Stimulated activated CD4-positive, alpha-beta T cell treated with anti-CD3 and anti-CD28 coated beads, Interleukin-15, amount 100 ng/mL, for 1 hour (primary cell): ENCODE measurements at regions not wholly inside any gene's neighbourhood (a gene's known extent, or its start where the extent isn't known, plus 50 kb on each side); places are given as distances from the start of the nearest gene placed in this dataset.
A peak's percentile ranks its signal among the peaks of the same experiment; 100 is the strongest.

Experiments
- DNase-seq, 2 donors: peaks; one replicate each; pipeline ENCODE4 v3.0.0-alpha.2; 2020; ENCODE audit warnings: low read depth in 1 of 2, low spot score in 1 of 2

DNA sequence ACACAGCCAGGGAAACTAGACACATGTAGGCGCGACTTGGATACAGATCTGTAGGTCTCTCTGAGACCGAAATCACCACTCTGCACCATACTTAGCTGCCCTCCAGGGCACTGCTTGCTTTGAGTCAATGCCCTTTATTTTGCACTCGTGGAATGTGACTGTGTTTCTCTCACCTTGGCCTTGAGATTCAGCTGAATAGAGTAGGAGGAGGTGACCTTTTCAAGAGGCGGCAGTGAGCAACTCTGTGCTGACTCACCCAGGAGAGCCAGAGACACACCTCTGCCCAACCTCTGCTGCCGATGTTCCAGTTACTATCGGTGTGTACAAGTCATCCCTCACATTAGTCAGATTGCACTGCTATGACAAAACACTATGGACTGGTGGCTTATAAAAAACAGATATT, 583.4 kb downstream of the VRK1 start:
- peak in 1 of 2 donors; percentile 46 for DNase-seq

DNA sequence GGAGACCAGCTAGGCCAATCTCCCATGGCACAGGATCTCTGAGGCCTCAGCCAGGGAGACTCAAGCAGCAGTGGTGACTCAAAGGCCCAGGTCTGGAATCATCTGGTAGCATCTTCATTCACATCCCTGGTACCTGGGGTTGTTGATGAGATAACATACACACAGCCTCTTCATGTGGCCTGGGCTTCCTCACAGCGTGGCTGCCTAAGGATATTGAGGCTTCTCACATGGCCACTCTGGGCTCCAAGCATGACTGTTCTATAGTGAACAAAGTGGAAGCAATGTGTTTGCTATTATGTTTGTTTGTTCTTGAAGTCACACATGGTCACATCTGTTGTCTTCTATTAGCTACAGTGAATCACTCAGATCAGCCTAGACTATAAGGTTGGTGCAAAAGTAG, 584.1 kb downstream of the VRK1 start:
- DNase-seq, result no peak

DNA sequence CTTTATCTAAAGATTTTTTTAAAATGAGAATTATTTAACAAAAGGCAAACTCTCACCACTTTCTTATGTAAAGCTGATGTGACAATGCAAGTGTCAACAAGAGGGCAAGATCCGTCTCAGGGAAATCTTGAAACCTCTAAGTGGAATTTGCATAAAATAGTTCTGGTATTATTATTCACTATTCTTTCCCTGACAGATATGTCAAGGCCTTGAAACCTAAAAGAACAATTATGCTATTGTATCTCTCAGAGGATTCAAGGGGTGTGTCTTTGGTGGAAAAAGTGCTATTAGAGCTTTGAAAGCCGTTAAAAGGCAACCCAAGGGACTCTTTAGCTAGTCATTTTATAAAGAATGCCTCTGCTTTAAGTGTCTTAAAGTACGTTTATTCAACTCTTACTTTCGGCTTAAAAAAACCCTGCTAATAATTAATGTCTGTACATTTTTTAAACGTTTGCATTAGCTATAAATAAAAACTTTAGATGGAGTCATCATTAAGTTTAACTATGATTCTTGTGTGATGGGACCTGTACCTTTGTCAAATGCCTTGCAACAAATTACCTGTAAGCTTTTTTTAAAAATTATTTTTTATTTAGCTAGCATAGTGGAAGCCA, 585.5 kb downstream of the VRK1 start:
- no peak for DNase-seq

GRCh38 chr14:97385727-97386126, 588.5 kb downstream of the VRK1 start:
- DNase-seq, result no peak

GRCh38 chr14:97387252-97387874, 590.2 kb downstream of the VRK1 start:
- no peak for DNase-seq

- no peak for DNase-seq
These were observed 591.2 kb downstream of the VRK1 start for GRCh38 chr14:97388408-97388807.

DNA sequence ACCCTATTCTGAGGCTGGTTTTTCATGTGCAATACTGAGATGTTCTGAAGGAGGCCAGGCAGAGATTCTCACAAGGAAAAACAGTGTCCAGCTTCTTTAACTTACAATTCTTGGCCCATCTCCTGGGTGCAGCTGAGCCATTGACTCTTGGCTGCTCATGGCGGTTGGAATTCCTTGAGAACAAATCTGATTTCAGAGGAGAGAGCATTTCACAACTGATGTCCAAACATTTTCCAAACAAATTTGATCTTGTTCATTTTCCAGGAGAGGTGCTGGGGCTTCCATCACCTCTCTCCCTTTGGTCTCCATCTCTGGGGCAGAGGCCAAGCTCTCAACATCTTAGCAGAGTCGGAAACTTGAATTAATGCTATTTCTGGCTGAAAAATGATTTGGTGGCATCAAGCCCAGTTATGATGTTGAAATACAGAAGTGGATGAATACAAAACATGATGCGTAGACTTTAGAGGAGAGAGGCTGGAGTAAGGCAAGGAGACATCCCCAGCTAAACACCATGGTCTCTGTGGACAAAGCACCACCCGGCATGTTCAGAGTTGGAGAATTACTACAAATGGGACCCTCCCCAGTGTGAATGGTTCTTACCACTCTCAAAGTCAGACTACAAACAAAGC, 593.0 kb downstream of the VRK1 start:
- DNase-seq, result no peak

DNA sequence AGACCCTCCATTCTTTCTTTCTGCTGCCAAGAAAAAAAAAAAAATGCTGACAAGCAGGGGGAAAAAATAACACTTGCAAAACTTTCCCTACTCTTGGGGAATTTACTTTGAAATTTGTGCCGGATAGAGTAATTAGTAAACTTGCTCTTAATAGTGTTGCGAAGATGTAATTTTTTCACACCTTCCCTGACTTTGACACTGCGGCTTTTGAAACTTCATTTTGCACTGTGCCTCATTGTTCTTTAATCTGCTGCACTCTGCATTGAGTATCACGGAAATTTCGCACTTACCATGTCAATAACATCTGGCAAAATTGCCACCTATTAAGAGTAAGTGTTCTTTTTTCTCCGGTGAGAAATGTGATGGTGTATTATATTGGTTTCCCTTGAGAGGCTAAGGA, 596.1 kb downstream of the VRK1 start:
- no peak for DNase-seq

- no peak for DNase-seq
These were observed 597.9 kb downstream of the VRK1 start for GRCh38 chr14:97395068-97395467.

- no peak for DNase-seq
These were observed 604.5 kb downstream of the VRK1 start for GRCh38 chr14:97401714-97402113.

GRCh38 chr14:97402279-97402678, 605.1 kb downstream of the VRK1 start:
- DNase-seq, result no peak

DNA sequence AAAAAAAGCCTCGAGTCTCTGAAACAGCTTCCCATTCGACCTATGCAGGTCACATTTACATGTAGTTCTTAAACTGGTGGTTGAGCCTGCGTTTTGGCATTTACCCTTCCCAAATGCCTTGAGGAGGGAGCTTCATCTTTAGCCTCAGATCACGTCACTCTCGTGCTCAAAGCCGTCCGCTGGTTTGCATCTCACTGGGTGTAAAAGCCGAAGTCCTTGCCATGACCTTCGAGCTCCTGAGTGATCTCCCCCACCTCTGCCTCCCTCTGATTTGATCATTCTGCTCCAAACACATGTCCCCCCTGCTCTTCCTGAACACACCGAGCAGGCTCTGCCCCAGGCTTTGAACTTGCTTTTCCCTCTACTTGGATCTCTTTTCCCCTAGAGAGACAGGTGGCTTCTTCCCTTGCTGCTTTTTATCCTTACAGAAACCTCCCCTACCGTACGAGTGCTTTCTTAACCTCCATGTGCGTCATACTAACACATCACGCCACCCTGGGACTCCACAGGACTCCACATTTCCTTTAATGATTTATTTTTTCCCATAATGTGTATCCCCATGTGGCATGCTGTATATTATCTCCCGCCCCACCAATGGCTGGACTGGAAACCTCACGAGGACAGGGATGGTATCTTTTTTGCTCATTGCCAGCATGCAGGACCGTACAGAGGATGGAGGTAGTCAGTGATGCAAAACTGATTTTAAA, 610.7 kb downstream of the VRK1 start:
- no peak for DNase-seq

DNA sequence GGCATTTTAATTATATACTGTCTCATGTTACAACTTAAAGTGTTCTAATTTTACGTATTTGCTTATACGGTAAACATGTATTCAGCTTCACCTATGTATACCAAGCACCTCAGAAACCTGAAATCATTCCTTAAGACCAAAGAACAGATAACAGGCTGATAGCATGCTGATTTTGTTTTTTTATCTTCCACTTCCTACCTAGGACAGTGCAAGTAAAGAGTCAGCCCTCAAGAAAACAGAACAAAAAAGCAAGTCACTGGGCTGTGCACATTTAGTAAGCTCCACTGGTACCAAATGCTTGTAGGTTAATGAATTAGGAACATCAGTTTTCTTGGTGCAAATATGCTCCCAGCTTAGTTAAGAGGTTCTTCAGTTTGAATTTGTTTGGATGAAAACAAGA, 611.3 kb downstream of the VRK1 start:
- DNase-seq, result no peak

DNA sequence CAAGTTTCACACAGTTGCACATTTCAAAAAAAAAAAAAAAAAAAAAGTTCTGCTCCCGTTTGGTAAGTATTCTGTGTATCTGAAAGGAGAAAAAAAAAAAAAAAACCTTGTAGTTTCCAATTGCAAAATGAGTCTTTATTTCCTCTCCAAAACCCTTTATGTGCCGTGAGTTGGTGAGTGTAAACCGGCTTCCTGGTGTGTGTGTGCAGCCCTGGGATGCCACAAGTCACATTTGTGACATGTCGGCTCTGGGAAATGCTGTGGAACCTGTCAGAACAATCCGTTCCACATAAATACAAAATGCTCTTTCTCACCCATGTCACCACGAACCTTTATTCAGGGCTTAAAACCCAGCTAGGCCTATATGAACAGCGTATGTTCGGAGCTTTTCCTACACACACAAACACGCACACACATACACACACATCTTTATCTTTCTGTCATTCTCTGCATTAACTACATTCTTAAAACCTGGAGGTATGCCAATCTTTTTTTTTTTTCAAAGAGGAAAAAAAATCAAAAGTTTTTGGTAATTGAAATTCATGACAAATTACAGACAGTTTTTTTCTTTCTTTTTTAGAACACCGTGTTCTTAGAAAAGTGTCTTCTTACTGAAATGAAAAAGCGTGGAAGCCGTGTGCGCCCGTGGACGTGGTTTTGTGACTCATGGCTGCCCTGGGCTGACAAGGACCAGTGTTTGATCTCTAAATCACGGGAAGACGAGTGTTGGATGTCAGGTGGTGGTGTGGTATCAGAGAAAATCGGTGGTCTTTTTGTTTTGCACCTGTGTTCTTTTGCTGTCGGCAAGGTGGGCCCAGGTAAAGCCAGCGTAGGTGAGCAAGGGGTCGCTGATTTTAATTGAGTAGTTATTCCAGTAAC, 612.0 kb downstream of the VRK1 start:
- DNase-seq, result peak; percentile 4 to 8

DNA sequence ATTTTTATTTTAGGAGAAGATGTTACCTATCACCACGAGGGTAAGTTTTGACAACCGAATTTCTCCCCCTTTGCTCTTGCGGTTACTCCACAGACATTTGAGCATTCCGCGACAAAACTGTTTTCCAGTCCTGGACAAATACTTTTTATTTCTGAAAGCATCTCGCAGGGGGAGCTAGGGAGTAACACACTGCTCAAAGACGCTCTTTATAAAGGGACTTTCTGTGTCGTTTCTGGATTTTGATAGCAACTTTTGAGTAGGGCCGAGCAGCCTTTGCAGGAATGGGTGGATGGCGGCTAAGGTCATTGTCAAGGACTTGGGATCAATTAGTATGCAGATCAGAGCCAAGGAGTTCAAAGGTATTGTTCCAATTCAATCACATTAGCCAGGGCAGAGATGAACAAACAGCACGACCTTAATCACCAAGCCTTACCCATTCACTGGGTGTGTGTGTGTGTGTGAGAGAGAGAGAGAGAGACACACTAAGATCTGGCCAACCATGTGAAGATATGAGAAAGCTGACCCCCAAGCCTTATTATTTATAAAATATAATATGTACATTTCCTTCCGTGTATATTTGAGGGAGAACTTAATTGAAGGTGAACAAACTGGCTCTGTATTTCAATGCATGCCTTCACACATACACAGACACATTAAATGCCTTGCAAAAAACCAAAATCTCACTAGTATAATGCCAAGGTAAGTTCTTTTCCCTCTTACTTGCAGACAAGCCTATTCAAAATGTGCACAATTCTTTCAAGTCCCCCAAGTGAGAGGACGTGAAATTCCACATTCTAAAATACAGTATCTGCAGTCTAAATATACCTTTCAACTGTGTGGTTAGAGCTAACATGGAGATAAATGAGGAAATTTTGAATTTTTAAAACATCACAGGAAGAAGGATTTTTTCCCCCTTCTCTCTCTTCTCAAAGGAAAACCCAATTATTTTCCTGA, 613.8 kb downstream of the VRK1 start:
- no peak for DNase-seq

GRCh38 chr14:97411938-97412612, 614.9 kb downstream of the VRK1 start:
- DNase-seq, result no peak

DNA sequence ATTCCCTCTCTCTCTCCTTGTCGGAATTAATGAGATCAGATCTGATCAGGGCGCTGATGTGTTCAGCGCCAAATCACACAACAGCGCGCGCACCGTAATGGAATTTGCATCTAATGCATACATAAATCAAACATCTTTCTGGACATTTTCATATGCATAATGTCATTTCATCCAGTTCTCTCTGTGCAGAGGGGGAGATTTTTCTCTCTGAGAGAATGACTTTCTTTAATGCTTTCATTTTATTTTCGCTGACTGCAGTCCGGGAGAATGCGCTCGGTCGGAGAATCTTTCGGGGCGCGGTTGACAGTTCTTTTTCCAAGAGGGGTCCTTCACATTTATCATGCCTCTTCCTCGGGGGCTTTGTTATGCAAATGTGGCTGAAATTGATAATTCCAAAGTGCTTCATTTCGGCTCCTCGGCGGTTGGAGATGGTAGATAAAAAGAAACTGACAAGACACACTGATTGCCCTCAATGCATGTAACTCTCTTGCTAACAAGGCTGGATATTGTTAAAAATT, 615.9 kb downstream of the VRK1 start:
- no peak for DNase-seq

DNA sequence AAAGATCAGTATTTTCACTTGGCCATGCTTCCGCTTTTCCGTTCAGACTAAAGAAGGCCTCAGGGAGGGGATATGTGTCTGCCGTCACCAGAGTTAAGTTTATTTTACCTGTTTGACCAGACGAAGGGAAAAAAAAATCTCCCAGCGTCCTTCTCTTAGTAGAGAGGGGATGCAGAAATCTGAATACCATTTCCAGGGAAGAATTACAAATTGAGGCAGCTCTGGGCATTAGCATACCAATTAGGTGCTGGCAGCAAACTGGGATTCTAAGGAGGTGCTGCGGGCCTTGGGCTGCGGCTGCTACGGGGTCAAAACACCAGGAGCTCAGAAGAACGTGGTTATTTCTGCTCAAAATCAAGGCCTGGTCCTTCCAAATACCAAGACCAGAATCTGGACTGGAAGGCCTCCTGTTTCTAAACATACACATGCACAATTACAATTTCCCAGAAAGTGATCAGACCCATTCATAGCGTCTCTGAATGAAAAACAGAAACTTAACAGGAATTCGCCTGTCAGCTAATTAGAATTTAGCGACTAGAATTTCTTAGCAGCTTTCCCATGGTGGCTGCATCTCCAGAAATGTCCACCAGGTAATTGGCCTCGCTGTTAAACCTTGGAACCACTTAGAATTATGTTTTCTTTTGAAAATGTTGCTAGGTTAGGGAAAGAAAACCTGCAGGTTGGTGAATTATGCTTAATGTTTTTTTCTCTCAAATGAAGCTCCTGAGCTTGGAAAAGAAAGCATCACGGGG, 617.0 kb downstream of the VRK1 start:
- DNase-seq, result no peak

- DNase-seq, result no peak
These were observed 617.5 kb downstream of the VRK1 start for GRCh38 chr14:97414718-97415098.
